HL-60 (cell line): ENCODE measurements at regions not wholly inside any gene's neighbourhood (a gene's known extent, or its start where the extent isn't known, plus 50 kb on each side); places are given as distances from the start of the nearest gene placed in this dataset.

Source experiments
- DNase-seq, 2 experiments: peaks; one replicate each; pipeline ENCODE4 v3.0.0-alpha.2; 2010 to 2020; ENCODE audit warnings: low read depth in 1 of 2, low spot score in 1 of 2
- H3K27ac ChIP-seq: fragments of 250-450 bp; sonication (Bioruptor Pico); replicated peaks from 2 replicates; pipeline ENCODE4 v1.5.1; 2020; ENCODE audit warnings: mild to moderate bottlenecking, moderate library complexity
- H3K27me3 ChIP-seq: fragments of 250-450 bp; sonication (Bioruptor Pico); 2 replicates; pipeline ENCODE4 v1.5.1; 2021; ENCODE audit warnings: mild to moderate bottlenecking, moderate library complexity; ENCODE audit not compliant: insufficient read depth, poor library complexity, severe bottlenecking
- H3K4me3 ChIP-seq: replicated peaks from 2 replicates; pipeline ENCODE4 v1.5.1; 2011; ENCODE audit warnings: mild to moderate bottlenecking, control low read depth, low read length; ENCODE audit not compliant: insufficient read depth
- CTCF ChIP-seq: IDR thresholded peaks from one replicate; pipeline ENCODE4 v1.5.1; 2011; ENCODE audit warnings: low read length, control low read depth, inconsistent platforms; ENCODE audit not compliant: insufficient read depth
- GABPA ChIP-seq: IDR thresholded peaks from 2 replicates; pipeline ENCODE4 v1.6.1; 2012; ENCODE audit warnings: low read depth
- POLR2AphosphoS5 ChIP-seq: IDR thresholded peaks from 2 replicates; pipeline ENCODE4 v1.6.1; 2012; ENCODE audit warnings: low read depth
- REST ChIP-seq: IDR thresholded peaks from 2 replicates; pipeline ENCODE4 v1.6.1; 2012; ENCODE audit warnings: low read depth; ENCODE audit not compliant: insufficient replicate concordance
- SPI1 ChIP-seq: IDR thresholded peaks from 2 replicates; pipeline ENCODE4 v1.6.1; 2012; ENCODE audit warnings: low read depth, mild to moderate bottlenecking, borderline replicate concordance

- Histone ChIP-seq H3K27me3 (no peaks in the 10 kb centered on the region), H3K4me3 (no peak overlapping the region), H3K27ac (no peak overlapping the region)
- DNase-seq = no peak
- no peak for TF ChIP-seq SPI1
- TF ChIP-seq POLR2AphosphoS5 = no peak
- TF ChIP-seq GABPA = no peak
These were observed 77.7 kb downstream of the RHOB start for GRCh38 chr2:20524412-20525040.

- Histone ChIP-seq H3K27ac (no peak overlapping the region), H3K4me3 (no peak overlapping the region), H3K27me3 (no peaks in the 10 kb centered on the region)
- no peak for DNase-seq
- TF ChIP-seq CTCF (no peak), POLR2AphosphoS5 (no peak), GABPA (no peak), REST (no peak), SPI1 (no peak)
These were observed 78.5 kb downstream of the RHOB start for GRCh38 chr2:20525041-20526035.

GRCh38 chr2:20526160-20526559 lies 79.3 kb downstream of the RHOB start:
- no peaks in the 10 kb centered on the region for H3K27me3 ChIP-seq
- no peak for TF ChIP-seq GABPA
- TF ChIP-seq POLR2AphosphoS5 = no peak
- TF ChIP-seq CTCF = no peak
- TF ChIP-seq REST = no peak
- TF ChIP-seq SPI1 = no peak
- DNase-seq = no peak
- no peak overlapping the region for H3K27ac ChIP-seq
- no peak overlapping the region for H3K4me3 ChIP-seq

- no peak for DNase-seq
- Histone ChIP-seq H3K27ac (no peak overlapping the region), H3K4me3 (no peak overlapping the region), H3K27me3 (no peaks in the 10 kb centered on the region)
- TF ChIP-seq POLR2AphosphoS5 (no peak), REST (no peak), CTCF (no peak), SPI1 (no peak), GABPA (no peak)
These were observed 79.8 kb downstream of the RHOB start for GRCh38 chr2:20526708-20527107.
